SK-N-SH (cell line): ENCODE measurements at regions not wholly inside any gene's neighbourhood (a gene's known extent, or its start where the extent isn't known, plus 50 kb on each side); places are given as distances from the start of the nearest gene placed in this dataset.

Experiments
- CTCF ChIA-PET: fragments of 300-600, 350-600 bp; formaldehyde crosslinking; extraction: SDS; loops from one replicate; lab custom pipeline; 2021; lab: Yijun Ruan, JAX
- POLR2A ChIA-PET: fragments of 350-600 bp; sonication (Branson Sonifier 250); formaldehyde crosslinking; extraction: SDS; loops from one replicate; lab custom pipeline; 2020; ENCODE audit warnings: antibody characterized with exemption, inconsistent platforms; lab: Yijun Ruan, JAX
- DNase-seq: peaks from one replicate; pipeline ENCODE4 v3.0.0; 2012
- H2AFZ ChIP-seq: fragments of 200-600 bp; sonication (generic); 2 replicates; pipeline ENCODE4 v1.8.1; 2016; ENCODE audit warnings: antibody characterized with exemption, mild to moderate bottlenecking, low read depth
- H3F3A ChIP-seq: fragments of 200-600 bp; sonication (generic); replicated peaks from 2 replicates; pipeline ENCODE3; 2016; ENCODE audit warnings: antibody characterized with exemption, mild to moderate bottlenecking; ENCODE audit not compliant: insufficient read depth
- H3K27ac ChIP-seq, 2 experiments: fragments of 200-500 bp in 1 of 2; fragments of 200-600 bp in 1 of 2; sonication (Bioruptor generic) in 1 of 2; sonication (generic), shearing (Covaris generic) in 1 of 2; 2 replicates each; pipeline versions ENCODE4 v1.5.1 to v1.6.1; 2014 to 2016; ENCODE audit warnings: low read depth in 2 of 2, inconsistent platforms in 1 of 2, low read length in 1 of 2, mild to moderate bottlenecking in 1 of 2, mixed read lengths in 1 of 2
- H3K27me3 ChIP-seq: fragments of 200-600 bp; sonication (generic), shearing (Covaris generic); 2 replicates; pipeline ENCODE4 v1.6.1; 2016; ENCODE audit warnings: mixed run types; ENCODE audit not compliant: insufficient read depth
- H3K36me3 ChIP-seq, 2 experiments: fragments of 200-500 bp in 1 of 2; fragments of 200-600 bp in 1 of 2; sonication (Bioruptor generic) in 1 of 2; sonication (generic) in 1 of 2; replicated peaks in 1 of 2; 2 replicates each; pipeline versions ENCODE3 to v1.5.1; 2014 to 2016; ENCODE audit warnings: low read length in 1 of 2, mild to moderate bottlenecking in 1 of 2; ENCODE audit not compliant: insufficient read depth in 2 of 2, control insufficient read depth in 1 of 2
- H3K4me1 ChIP-seq, 2 experiments: fragments of 200-500 bp in 1 of 2; fragments of 200-600 bp in 1 of 2; sonication (Bioruptor generic) in 1 of 2; sonication (generic), shearing (Covaris generic) in 1 of 2; 2 replicates each; pipeline versions ENCODE4 v1.5.1 to v1.6.1; 2014 to 2016; ENCODE audit warnings: low read depth in 1 of 2, low read length in 1 of 2, mixed run types in 1 of 2; ENCODE audit not compliant: insufficient read depth in 2 of 2, control insufficient read depth in 1 of 2
- H3K4me2 ChIP-seq: fragments of 200-600 bp; sonication (generic), shearing (Covaris generic); 2 replicates; pipeline ENCODE4 v1.6.1; 2017; ENCODE audit warnings: mixed run types
- H3K4me3 ChIP-seq, 2 experiments: fragments of 200-500 bp in 1 of 2; fragments of 200-600 bp in 1 of 2; sonication (Bioruptor generic) in 1 of 2; sonication (generic), shearing (Covaris generic) in 1 of 2; 2 replicates each; pipeline versions ENCODE4 v1.5.1 to v1.8.1; 2014 to 2016; ENCODE audit warnings: low read depth in 2 of 2, inconsistent platforms in 1 of 2, low read length in 1 of 2, mild to moderate bottlenecking in 1 of 2, mixed read lengths in 1 of 2, moderate library complexity in 1 of 2
- H3K79me2 ChIP-seq: fragments of 200-600 bp; sonication (generic); 2 replicates; pipeline ENCODE4 v1.8.1; 2017; ENCODE audit warnings: mild to moderate bottlenecking; ENCODE audit not compliant: insufficient read depth
- H3K9ac ChIP-seq: fragments of 200-600 bp; sonication (generic); 2 replicates; pipeline ENCODE4 v1.6.1; 2017; ENCODE audit warnings: mixed run types
- H3K9me2 ChIP-seq: fragments of 200-600 bp; sonication (generic); 2 replicates; pipeline ENCODE4 v1.6.1; 2017; ENCODE audit warnings: mixed run types
- H3K9me3 ChIP-seq: fragments of 200-600 bp; sonication (generic); 2 replicates; pipeline ENCODE4 v1.6.1; 2017; ENCODE audit warnings: mixed run types, mild to moderate bottlenecking, moderate library complexity
- H4K20me1 ChIP-seq: fragments of 200-600 bp; sonication (generic); 2 replicates; pipeline ENCODE4 v1.6.1; 2017; ENCODE audit warnings: mild to moderate bottlenecking, mixed run types; ENCODE audit not compliant: insufficient read depth
- CHD2 ChIP-seq: fragments of 150-350 bp; IDR thresholded peaks from 2 replicates; pipeline ENCODE4 v1.6.1; 2018; ENCODE audit warnings: low read length; ENCODE audit not compliant: partially characterized antibody
- ELF1 ChIP-seq: IDR thresholded peaks from 2 replicates; pipeline ENCODE4 v1.4.0; 2012
- EP300 ChIP-seq, 2 experiments: IDR thresholded peaks; 2 replicates each; pipeline versions ENCODE4 v1.4.0 to v1.6.1; 2012; ENCODE audit warnings: borderline replicate concordance in 1 of 2, low read depth in 1 of 2, low read length in 1 of 2
- EZH2phosphoT487 ChIP-seq: fragments of 200-600 bp; sonication (generic); IDR thresholded peaks from 2 replicates; pipeline ENCODE4 v1.6.1; 2017; ENCODE audit warnings: low read depth, mixed run types, mild to moderate bottlenecking, antibody characterized with exemption, moderate library complexity, borderline replicate concordance
- JUND ChIP-seq: IDR thresholded peaks from 2 replicates; pipeline ENCODE4 v1.4.0; 2012
- MAX ChIP-seq: IDR thresholded peaks from 2 replicates; pipeline ENCODE4 v1.4.0; 2012; ENCODE audit warnings: low read depth
- MEF2A ChIP-seq: IDR thresholded peaks from 2 replicates; pipeline ENCODE4 v1.4.0; 2012; ENCODE audit warnings: low read depth, borderline replicate concordance
- MXI1 ChIP-seq: IDR thresholded peaks from 2 replicates; pipeline ENCODE4 v1.6.1; 2012; ENCODE audit warnings: mild to moderate bottlenecking, low read depth, low read length, improper control_type of control experiment
- NFIC ChIP-seq: IDR thresholded peaks from 2 replicates; pipeline ENCODE4 v1.4.0; 2012; ENCODE audit warnings: borderline replicate concordance
- RFX5 ChIP-seq: IDR thresholded peaks from 2 replicates; pipeline ENCODE4 v1.6.1; 2012; ENCODE audit warnings: mild to moderate bottlenecking, improper control_type of control experiment, low read length
- RXRA ChIP-seq: IDR thresholded peaks from 2 replicates; pipeline ENCODE4 v1.4.0; 2012; ENCODE audit warnings: low read depth, mild to moderate bottlenecking, borderline replicate concordance
- TAF1 ChIP-seq: IDR thresholded peaks from 2 replicates; pipeline ENCODE4 v1.6.1; 2012; ENCODE audit warnings: low read depth, mild to moderate bottlenecking, low read length, moderate library complexity, borderline replicate concordance
- TCF12 ChIP-seq: IDR thresholded peaks from 2 replicates; pipeline ENCODE4 v1.4.0; 2012
- USF1 ChIP-seq: IDR thresholded peaks from 2 replicates; pipeline ENCODE4 v1.4.0; 2012; ENCODE audit warnings: low read depth, borderline replicate concordance
- WGBS: methylation state at CpG from one replicate; pipeline ENCODE4 v1.1.6; 2017; ENCODE audit warnings: low lambda C conversion rate; 5-methylcytosine and 5-hydroxymethylcytosine counted together
- TF ChIP-seq, protein P1 (sequence below): IDR thresholded peaks from 2 replicates; pipeline ENCODE4 v1.6.1; 2012; ENCODE audit warnings: mild to moderate bottlenecking, low read depth, low read length, moderate library complexity
- TF ChIP-seq, protein P2 (sequence below): fragments of 150-350 bp; IDR thresholded peaks from 2 replicates; pipeline ENCODE4 v1.6.1; 2017; ENCODE audit warnings: antibody characterized with exemption, low read length, low read depth, borderline replicate concordance

DNA sequence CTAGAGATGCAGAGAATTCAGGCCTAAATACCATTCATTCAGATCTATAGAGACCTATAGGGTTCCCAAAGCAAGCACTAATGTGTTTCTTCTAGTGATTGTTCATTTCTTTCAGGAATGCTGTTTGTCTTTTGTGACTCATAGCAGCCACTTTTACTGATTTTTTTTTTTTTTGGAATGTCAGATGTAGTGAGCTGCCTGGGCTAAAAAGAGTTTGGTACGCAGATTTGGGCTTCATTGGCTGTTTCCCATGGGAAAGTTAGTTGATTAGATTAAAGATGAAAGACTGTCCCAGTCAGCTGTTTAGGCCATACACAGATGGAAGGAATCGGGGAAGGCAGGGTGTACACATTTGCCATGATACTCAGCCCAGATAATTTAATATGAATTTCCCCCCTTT lies 87.6 kb downstream of the CDC42EP3 start (continued):
- TF ChIP-seq, protein P1, sequence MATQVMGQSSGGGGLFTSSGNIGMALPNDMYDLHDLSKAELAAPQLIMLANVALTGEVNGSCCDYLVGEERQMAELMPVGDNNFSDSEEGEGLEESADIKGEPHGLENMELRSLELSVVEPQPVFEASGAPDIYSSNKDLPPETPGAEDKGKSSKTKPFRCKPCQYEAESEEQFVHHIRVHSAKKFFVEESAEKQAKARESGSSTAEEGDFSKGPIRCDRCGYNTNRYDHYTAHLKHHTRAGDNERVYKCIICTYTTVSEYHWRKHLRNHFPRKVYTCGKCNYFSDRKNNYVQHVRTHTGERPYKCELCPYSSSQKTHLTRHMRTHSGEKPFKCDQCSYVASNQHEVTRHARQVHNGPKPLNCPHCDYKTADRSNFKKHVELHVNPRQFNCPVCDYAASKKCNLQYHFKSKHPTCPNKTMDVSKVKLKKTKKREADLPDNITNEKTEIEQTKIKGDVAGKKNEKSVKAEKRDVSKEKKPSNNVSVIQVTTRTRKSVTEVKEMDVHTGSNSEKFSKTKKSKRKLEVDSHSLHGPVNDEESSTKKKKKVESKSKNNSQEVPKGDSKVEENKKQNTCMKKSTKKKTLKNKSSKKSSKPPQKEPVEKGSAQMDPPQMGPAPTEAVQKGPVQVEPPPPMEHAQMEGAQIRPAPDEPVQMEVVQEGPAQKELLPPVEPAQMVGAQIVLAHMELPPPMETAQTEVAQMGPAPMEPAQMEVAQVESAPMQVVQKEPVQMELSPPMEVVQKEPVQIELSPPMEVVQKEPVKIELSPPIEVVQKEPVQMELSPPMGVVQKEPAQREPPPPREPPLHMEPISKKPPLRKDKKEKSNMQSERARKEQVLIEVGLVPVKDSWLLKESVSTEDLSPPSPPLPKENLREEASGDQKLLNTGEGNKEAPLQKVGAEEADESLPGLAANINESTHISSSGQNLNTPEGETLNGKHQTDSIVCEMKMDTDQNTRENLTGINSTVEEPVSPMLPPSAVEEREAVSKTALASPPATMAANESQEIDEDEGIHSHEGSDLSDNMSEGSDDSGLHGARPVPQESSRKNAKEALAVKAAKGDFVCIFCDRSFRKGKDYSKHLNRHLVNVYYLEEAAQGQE = no peak
- TF ChIP-seq EZH2phosphoT487 (no peak), ELF1 (no peak)
- TF ChIP-seq, protein P2, sequence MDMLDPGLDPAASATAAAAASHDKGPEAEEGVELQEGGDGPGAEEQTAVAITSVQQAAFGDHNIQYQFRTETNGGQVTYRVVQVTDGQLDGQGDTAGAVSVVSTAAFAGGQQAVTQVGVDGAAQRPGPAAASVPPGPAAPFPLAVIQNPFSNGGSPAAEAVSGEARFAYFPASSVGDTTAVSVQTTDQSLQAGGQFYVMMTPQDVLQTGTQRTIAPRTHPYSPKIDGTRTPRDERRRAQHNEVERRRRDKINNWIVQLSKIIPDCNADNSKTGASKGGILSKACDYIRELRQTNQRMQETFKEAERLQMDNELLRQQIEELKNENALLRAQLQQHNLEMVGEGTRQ = no peak

GRCh38 chr2:37585295-37585908 lies 86.0 kb downstream of the CDC42EP3 start:
- Histone ChIP-seq H3K36me3 (no peaks in the 10 kb centered on the region), H3F3A (peaks cover 62% of the 10 kb centered on the region), H3K79me2 (no peaks in the 10 kb centered on the region), H3K4me1 (peaks cover 22 to 83% of the 10 kb centered on the region in 2 experiments), H3K4me2 (peak overlapping the region; percentile 57), H3K9ac (no peak overlapping the region; the same call in 1 of the 2 replicates), H3K9me2 (no peaks in the 10 kb centered on the region), H3K27me3 (no peaks in the 10 kb centered on the region), H3K9me3 (no peaks in the 10 kb centered on the region), H3K4me3 (no peak overlapping the region), H4K20me1 (no peaks in the 10 kb centered on the region), H3K27ac (peak overlapping the region; percentile 73 to 96; a peak in 3 of 4 replicates), H2AFZ (no peak overlapping the region)
- no peak for TF ChIP-seq MEF2A
- TF ChIP-seq TCF12 = no peak
- TF ChIP-seq TAF1 = no peak
- TF ChIP-seq NFIC = no peak
- TF ChIP-seq EP300 (IDR thresholded peaks at IDR 0.05; ENCODE audit: borderline replicate concordance in 1 of 2, low read depth in 1 of 2, low read length in 1 of 2) = no peak
- TF ChIP-seq MXI1 = no peak
- TF ChIP-seq MAX = no peak
- TF ChIP-seq RXRA = no peak
- TF ChIP-seq, protein P1 = no peak
- TF ChIP-seq JUND = no peak
- TF ChIP-seq RFX5 = no peak
- no peak for TF ChIP-seq ELF1
- no peak for TF ChIP-seq CHD2
- TF ChIP-seq USF1 = no peak
- CTCF ChIA-PET = no interaction called here
- no peak for DNase-seq
- WGBS = 80% methylated on average over 5 of the region's 5 CpGs
- POLR2A ChIA-PET = no interaction called here
